ENCODE measurements at regions not wholly inside any gene's neighbourhood (a gene's known extent, or its start where the extent isn't known, plus 50 kb on each side); places are given as distances from the start of the nearest gene placed in this dataset.

- Mint-ChIP-seq H3K27me3 (no peaks in the 10 kb centered on the region), H3K4me1 (no peaks in the 10 kb centered on the region), H3K4me3 (no peak overlapping the region), H3K9me3 (no peaks in the 10 kb centered on the region), H3K27ac (no peak overlapping the region), H3K36me3 (ENCODE audit: low read depth) (no peaks in the 10 kb centered on the region)
- POLR2A ChIA-PET, result no interaction called here
- TF ChIP-seq CTCF (IDR thresholded peaks at IDR 0.05), result no peak
- intact Hi-C loops (cut with micrococcal nuclease), result no loop called here
- CTCF ChIA-PET, result no interaction called here
- ATAC-seq (ENCODE audit: low read depth) (no peak), DNase-seq (no peak)
Measured at GRCh38 chr1:5340560-5341130, 651.6 kb downstream of the NPHP4 start.

- DNase-seq, result no peak
- Mint-ChIP-seq H3K36me3 (ENCODE audit: low read depth) (no peaks in the 10 kb centered on the region), H3K4me3 (no peak overlapping the region), H3K27me3 (no peaks in the 10 kb centered on the region), H3K9me3 (peaks cover 3% of the 10 kb centered on the region), H3K4me1 (no peaks in the 10 kb centered on the region), H3K27ac (no peak overlapping the region)
- POLR2A ChIA-PET, result no interaction called here
- intact Hi-C loops (cut with micrococcal nuclease), result no loop called here
- TF ChIP-seq CTCF (IDR thresholded peaks at IDR 0.05), result no peak
- ATAC-seq (ENCODE audit: low read depth), result no peak
- CTCF ChIA-PET, result no interaction called here
Measured at GRCh38 chr1:5338466-5338865, 653.8 kb downstream of the NPHP4 start.

GRCh38 chr1:5333291-5333690, 658.9 kb downstream of the NPHP4 start:
- Mint-ChIP-seq H3K27ac (no peak overlapping the region), H3K27me3 (no peaks in the 10 kb centered on the region), H3K4me3 (no peak overlapping the region), H3K9me3 (peaks cover 3% of the 10 kb centered on the region), H3K4me1 (no peaks in the 10 kb centered on the region), H3K36me3 (ENCODE audit: low read depth) (no peaks in the 10 kb centered on the region)
- ChIA-PET POLR2A (no interaction called here), CTCF (no interaction called here)
- ATAC-seq (ENCODE audit: low read depth) (no peak), DNase-seq (no peak)
- intact Hi-C loops (cut with micrococcal nuclease), result no loop called here
- TF ChIP-seq CTCF (IDR thresholded peaks at IDR 0.05), result no peak

GRCh38 chr1:5331101-5331500, 661.1 kb downstream of the NPHP4 start:
- ChIA-PET POLR2A (no interaction called here), CTCF (no interaction called here)
- intact Hi-C loops (cut with micrococcal nuclease), result no loop called here
- H3K9me3 Mint-ChIP-seq, result peaks cover 6% of the 10 kb centered on the region
- no peaks in the 10 kb centered on the region for H3K27me3 Mint-ChIP-seq
- no peak for TF ChIP-seq CTCF (IDR thresholded peaks at IDR 0.05)
- H3K4me3 Mint-ChIP-seq, result no peak overlapping the region
- ATAC-seq (ENCODE audit: low read depth) (no peak), DNase-seq (no peak)
- H3K4me1 Mint-ChIP-seq, result no peaks in the 10 kb centered on the region
- no peak overlapping the region for H3K27ac Mint-ChIP-seq
- no peaks in the 10 kb centered on the region for H3K36me3 Mint-ChIP-seq (ENCODE audit: low read depth)

- Mint-ChIP-seq H3K4me1 (no peaks in the 10 kb centered on the region), H3K4me3 (no peak overlapping the region)
- ATAC-seq (ENCODE audit: low read depth), result no peak
Measured at GRCh38 chr1:5329068-5329739, 663.0 kb downstream of the NPHP4 start.

More at GRCh38 chr1:5329068-5329739, 663.0 kb downstream of the NPHP4 start:
- intact Hi-C loops (cut with micrococcal nuclease), result no loop called here
- CTCF ChIA-PET, result no interaction called here
- POLR2A ChIA-PET, result no interaction called here
- Mint-ChIP-seq H3K9me3 (peaks cover 6% of the 10 kb centered on the region), H3K27me3 (no peaks in the 10 kb centered on the region), H3K36me3 (ENCODE audit: low read depth) (no peaks in the 10 kb centered on the region), H3K27ac (no peak overlapping the region)
- no peak for DNase-seq
- TF ChIP-seq CTCF (IDR thresholded peaks at IDR 0.05), result no peak

All from activated B cell treated with CpG ODN at 0.5 μM for 24 hours (primary cell).